ENCODE measurements at regions not wholly inside any gene's neighbourhood (a gene's known extent, or its start where the extent isn't known, plus 50 kb on each side); places are given as distances from the start of the nearest gene placed in this dataset.

GRCh38 chrX:15055146-15055930, 182.1 kb downstream of the MOSPD2 start:
- H3K4me1 Mint-ChIP-seq: no peaks in the 10 kb centered on the region
- Histone ChIP-seq H3K56ac (ENCODE audit: insufficient read length, low read depth, low read length) (no peak overlapping the region), H3K4me2 (ENCODE audit: insufficient read depth, insufficient read length, low read length) (no peak overlapping the region), H4K5ac (ENCODE audit: insufficient read length, low read depth, low read length) (no peak overlapping the region), H3K23ac (ENCODE audit: insufficient read length, low read depth, low read length) (no peak overlapping the region), H2BK20ac (ENCODE audit: low read depth, low read length, poor library complexity, severe bottlenecking) (no peak overlapping the region), H3K4ac (ENCODE audit: low read depth, low read length) (no peak overlapping the region), H2BK15ac (ENCODE audit: low read depth, low read length) (no peak overlapping the region), H3T11ph (ENCODE audit: low read length) (no peak overlapping the region), H3K27me3 (ENCODE audit: insufficient read depth, low read length) (no peaks in the 10 kb centered on the region), H3K79me2 (ENCODE audit: insufficient read depth, low read length) (no peaks in the 10 kb centered on the region), H2BK12ac (ENCODE audit: insufficient read length, low read depth, low read length) (no peak overlapping the region), H4K8ac (replicated peaks; ENCODE audit: insufficient read length, low read depth, low read length) (no peak overlapping the region), H4K91ac (ENCODE audit: insufficient read length, low read depth, low read length) (no peak overlapping the region), H2BK120ac (ENCODE audit: low read depth, low read length, poor library complexity, severe bottlenecking) (no peak overlapping the region), H3K18ac (ENCODE audit: insufficient read length, low read depth, low read length) (no peak overlapping the region), H3K9me3 (ENCODE audit: control insufficient read depth, low read depth, low read length) (peaks cover 16% of the 10 kb centered on the region), H3K4me1 (ENCODE audit: insufficient read depth, low read length) (no peaks in the 10 kb centered on the region), H3K9ac (ENCODE audit: extremely low read depth, insufficient read length, low read length) (no peak overlapping the region), H3K14ac (ENCODE audit: insufficient read depth, low read length) (no peak overlapping the region), H4K20me1 (ENCODE audit: control insufficient read depth, insufficient read depth, insufficient read length) (no peaks in the 10 kb centered on the region), H3K23me2 (ENCODE audit: insufficient read length, low read depth, low read length, poor library complexity, severe bottlenecking) (no peaks in the 10 kb centered on the region), H3K27ac (ENCODE audit: insufficient read length, low read depth, low read length) (no peak overlapping the region), H3K79me1 (ENCODE audit: insufficient read depth, low read depth, low read length, poor library complexity, severe bottlenecking) (no peaks in the 10 kb centered on the region), H2AK5ac (ENCODE audit: insufficient read length, low read length) (no peak overlapping the region), H2AFZ (ENCODE audit: low read length) (no peak overlapping the region), H2BK5ac (ENCODE audit: insufficient read length, low read length) (no peak overlapping the region)
- H3K27ac Mint-ChIP-seq: no peak overlapping the region
- peaks cover 67 to 69% of the 10 kb centered on the region in 2 experiments for H3K9me3 Mint-ChIP-seq
- peaks cover 4 to 6% (median 6%) of the 10 kb centered on the region in 3 experiments for H3K36me3 Mint-ChIP-seq (ENCODE audit: insufficient read depth in 1 of 3, low read depth in 3 of 3)
- no peak for TF ChIP-seq CTCF (conservative IDR thresholded peaks at IDR 0.05)
- peaks cover under 1% of the 10 kb centered on the region; the same call in 1 of the 2 replicates for H3K27me3 Mint-ChIP-seq (ENCODE audit: low read depth)
- H3K4me3 Mint-ChIP-seq: no peak overlapping the region
- DNase-seq: no peak
- whole genome bisulfite sequencing (ENCODE audit: extremely low coverage, insufficient read length, low lambda C conversion rate): no CpG with 5 or more reads among the region's 3 CpGs
